GM06990 (cell line): ENCODE measurements at regions not wholly inside any gene's neighbourhood (a gene's known extent, or its start where the extent isn't known, plus 50 kb on each side); places are given as distances from the start of the nearest gene placed in this dataset.
"Not testable (repeated sequence)": the region's sequence is repeated elsewhere in the genome, so short reads cannot be mapped to it uniquely, and the experiment has no call there.

Source experiments
- DNase-seq: peaks from one replicate; pipeline ENCODE4 v3.0.0-alpha.2; 2011; ENCODE audit not compliant: insufficient read length; ENCODE audit errors: extremely low read depth
- H3K27me3 ChIP-seq: replicated peaks from 2 replicates; pipeline ENCODE4 v1.6.0; 2011; ENCODE audit warnings: low read length; ENCODE audit not compliant: control insufficient read depth, insufficient read depth
- H3K36me3 ChIP-seq: 2 replicates; pipeline ENCODE4 v1.5.1; 2011; ENCODE audit warnings: low read length; ENCODE audit not compliant: control insufficient read depth, insufficient read depth
- H3K4me3 ChIP-seq: replicated peaks from 2 replicates; pipeline ENCODE4 v1.5.1; 2011; ENCODE audit warnings: low read depth, mild to moderate bottlenecking, control low read depth, low read length
- TF ChIP-seq, protein P1 (sequence below): IDR thresholded peaks from 2 replicates; pipeline ENCODE4 v1.5.1; 2011; ENCODE audit warnings: low read length, control low read depth, mild to moderate bottlenecking, inconsistent platforms; ENCODE audit not compliant: insufficient read depth, poor library complexity, severe bottlenecking

DNA sequence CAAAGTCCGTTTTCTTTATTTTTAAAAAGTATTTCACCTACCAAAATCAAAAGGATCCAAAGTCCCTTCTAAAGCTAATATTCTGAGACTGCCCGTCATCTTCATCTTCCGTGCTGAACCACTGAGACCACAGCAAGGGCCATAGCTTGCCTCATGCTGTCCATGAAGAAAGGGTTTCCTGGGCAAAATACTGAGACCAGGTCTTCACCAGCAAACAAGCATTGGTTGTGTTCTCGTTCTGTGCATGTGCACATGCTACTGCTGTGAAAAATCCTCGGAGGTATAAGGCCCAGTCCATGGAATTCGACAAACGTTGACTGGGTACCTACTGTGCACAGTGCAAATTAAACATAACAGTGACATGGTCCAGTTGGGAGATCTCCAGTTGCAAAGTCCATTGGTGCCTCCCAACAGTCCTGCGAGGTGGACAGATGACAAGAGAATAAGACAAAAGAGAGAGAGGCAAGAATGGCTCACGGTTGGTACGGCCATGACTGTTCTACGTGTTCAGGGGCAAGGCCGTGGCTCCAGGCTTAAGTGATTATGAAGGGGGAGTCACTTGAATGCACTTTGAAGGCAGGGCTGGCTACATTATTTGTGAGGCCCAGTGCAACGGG, 192.6 kb upstream of the GLI2 start:
- no peak for DNase-seq
- no peaks in the 10 kb centered on the region for H3K36me3 ChIP-seq
- H3K27me3 ChIP-seq, result peaks cover 2% of the 10 kb centered on the region
- H3K4me3 ChIP-seq, result no peak overlapping the region
- TF ChIP-seq, protein P1, sequence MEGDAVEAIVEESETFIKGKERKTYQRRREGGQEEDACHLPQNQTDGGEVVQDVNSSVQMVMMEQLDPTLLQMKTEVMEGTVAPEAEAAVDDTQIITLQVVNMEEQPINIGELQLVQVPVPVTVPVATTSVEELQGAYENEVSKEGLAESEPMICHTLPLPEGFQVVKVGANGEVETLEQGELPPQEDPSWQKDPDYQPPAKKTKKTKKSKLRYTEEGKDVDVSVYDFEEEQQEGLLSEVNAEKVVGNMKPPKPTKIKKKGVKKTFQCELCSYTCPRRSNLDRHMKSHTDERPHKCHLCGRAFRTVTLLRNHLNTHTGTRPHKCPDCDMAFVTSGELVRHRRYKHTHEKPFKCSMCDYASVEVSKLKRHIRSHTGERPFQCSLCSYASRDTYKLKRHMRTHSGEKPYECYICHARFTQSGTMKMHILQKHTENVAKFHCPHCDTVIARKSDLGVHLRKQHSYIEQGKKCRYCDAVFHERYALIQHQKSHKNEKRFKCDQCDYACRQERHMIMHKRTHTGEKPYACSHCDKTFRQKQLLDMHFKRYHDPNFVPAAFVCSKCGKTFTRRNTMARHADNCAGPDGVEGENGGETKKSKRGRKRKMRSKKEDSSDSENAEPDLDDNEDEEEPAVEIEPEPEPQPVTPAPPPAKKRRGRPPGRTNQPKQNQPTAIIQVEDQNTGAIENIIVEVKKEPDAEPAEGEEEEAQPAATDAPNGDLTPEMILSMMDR, result no peak

DNA sequence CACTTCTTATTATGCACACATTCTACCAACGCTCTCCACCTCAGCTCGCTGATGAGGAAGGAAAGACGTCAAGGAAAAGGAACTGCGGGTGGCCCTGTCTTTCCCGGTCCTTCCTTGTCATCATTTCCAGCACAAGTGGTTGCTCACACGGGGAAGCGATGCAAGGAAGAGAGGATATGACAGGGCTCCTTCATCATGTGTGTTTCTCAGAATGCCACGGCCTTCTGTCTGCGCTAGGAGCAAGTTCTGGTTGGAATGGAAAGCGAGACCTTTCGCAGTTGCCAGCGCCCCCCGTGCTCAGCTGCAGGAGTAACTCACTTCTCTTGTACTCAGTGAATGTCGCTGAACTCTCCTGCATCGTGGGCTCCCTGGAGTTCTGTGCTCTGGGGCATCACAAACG, 191.8 kb upstream of the GLI2 start:
- Histone ChIP-seq H3K27me3 (peaks cover 2% of the 10 kb centered on the region), H3K36me3 (no peaks in the 10 kb centered on the region), H3K4me3 (no peak overlapping the region)
- TF ChIP-seq, protein P1, result no peak
- DNase-seq, result no peak

DNA sequence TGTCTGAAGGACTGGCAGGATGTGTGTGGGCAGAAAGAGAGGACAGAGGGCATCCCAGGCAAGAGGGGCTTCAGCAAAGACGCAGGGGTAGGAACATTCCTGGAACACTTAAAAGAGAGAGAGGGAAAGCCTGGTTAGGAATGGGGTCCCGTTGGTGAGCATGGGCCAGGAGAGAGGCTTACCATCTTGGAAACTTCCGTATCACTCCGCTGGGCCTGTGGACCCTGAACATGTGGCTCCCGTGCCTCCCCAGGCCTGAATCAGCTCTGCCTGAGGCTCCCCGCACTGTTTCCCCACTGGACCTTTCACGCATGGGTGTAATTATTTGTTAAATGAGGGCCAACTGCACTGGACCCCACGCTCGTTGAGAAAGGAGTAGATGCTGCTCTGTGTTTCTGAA, 191.1 kb upstream of the GLI2 start:
- Histone ChIP-seq H3K27me3 (peaks cover 2% of the 10 kb centered on the region), H3K4me3 (no peak overlapping the region), H3K36me3 (no peaks in the 10 kb centered on the region)
- no peak for DNase-seq
- TF ChIP-seq, protein P1, result no peak

DNA sequence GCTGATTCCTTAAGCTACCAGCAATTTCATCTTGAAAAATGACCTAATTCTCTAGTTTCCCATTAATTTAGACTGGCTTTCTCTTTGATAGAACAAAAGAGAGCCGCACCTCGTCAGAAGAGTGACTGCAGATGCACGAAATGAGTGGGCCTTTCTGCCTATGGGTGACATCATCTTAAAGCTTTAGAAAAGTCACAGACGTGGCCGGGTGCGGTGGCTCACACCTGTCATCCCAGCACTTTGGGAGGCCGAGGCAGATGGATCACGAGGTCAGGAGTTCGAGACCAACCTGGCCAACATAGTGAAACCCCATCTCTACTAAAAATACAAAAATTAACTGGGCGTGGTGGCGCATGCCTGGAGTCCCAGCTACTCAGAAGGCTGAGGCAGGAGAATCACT, 190.7 kb upstream of the GLI2 start:
- H3K36me3 ChIP-seq, H3K4me3 ChIP-seq, DNase-seq, H3K27me3 ChIP-seq: not testable (repeated sequence)

DNA sequence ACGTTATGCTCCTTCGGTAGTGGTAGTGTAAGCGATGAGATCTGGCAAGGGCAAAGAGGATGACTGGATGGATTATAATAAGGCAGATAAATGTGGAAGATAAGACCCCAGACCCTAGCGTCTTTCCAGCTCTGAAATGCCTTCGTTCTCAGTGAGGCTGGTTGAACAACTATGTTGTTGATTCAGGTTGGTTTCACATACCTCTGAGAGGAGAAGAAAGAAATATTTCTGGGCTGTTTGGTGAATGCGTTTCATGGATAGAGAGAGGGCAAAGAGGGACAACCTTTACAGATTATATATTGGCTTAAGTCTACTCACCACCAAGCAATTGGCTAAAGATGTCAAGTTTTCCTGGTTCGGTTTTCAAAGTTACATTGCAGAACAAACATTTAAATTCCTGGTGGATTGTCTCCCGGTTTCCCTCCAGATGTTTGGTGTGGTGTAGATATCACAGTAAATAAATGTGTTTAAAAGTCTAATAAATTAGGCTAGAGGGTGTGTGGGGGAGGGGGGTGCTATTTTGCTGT, 190.1 kb upstream of the GLI2 start:
- H3K4me3 ChIP-seq, result no peak overlapping the region
- TF ChIP-seq, protein P1, result no peak
- peaks cover 2% of the 10 kb centered on the region for H3K27me3 ChIP-seq
- DNase-seq, result no peak
- H3K36me3 ChIP-seq, result no peaks in the 10 kb centered on the region

DNA sequence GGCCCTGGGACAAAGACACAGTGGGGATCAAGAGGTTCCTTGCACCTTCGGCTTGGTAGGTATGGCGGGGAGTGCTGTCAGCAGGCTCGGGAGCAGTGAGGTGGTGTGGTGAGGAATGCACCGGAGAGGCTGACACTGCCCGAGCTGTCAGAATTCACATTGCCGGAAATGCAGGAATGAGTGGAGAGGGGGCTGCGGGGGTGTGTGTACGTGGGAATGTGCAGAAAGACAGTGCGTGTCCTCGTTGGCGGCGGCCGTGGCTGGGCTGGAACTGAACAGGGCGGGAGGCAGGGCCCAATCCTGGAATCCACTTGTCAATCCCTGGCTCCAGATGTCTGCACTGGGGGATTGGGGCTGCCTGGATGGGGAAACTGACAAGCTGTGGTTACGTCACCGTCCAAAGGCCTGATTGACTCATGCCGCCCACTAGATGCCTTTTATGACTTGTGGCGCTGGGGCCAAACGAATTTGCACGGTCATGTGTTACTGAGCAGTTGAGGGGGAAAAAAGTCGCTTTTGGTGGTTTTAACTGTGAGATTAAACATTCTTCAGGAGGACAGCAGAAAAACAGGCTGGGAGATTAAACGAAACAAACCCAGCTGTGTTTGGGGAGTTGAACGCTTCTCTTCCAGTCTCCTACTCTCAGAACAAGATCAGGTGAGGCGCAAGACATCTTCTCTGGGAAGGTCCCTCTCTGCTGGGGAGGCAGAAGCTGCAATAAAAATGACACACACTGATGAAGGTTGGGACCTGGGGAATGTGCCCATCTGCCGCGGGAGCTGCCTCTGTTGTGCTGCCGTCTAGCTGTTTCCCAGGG, 189.4 kb upstream of the GLI2 start:
- Histone ChIP-seq H3K27me3 (peaks cover 2% of the 10 kb centered on the region), H3K36me3 (no peaks in the 10 kb centered on the region), H3K4me3 (no peak overlapping the region)
- TF ChIP-seq, protein P1, result no peak
- DNase-seq, result no peak
